Smooth muscle cell (in vitro differentiated cells): ENCODE measurements at regions not wholly inside any gene's neighbourhood (a gene's known extent, or its start where the extent isn't known, plus 50 kb on each side); places are given as distances from the start of the nearest gene placed in this dataset.

ENCODE experiments used
- DNase-seq: peaks from one replicate; lab custom pipeline; 2025; ENCODE audit not compliant: unreplicated experiment; lab: John Stamatoyannopoulos, UW
- H2AFZ ChIP-seq: fragments of 200-600 bp; sonication (generic); 2 replicates; pipeline ENCODE4 v1.6.0; 2016; ENCODE audit warnings: antibody characterized with exemption, low read depth, mild to moderate bottlenecking
- H3F3A ChIP-seq: fragments of 200-600 bp; sonication (generic); 2 replicates; pipeline ENCODE4 v1.6.0; 2017; ENCODE audit warnings: antibody characterized with exemption, low read depth
- H3K27ac ChIP-seq: fragments of 200-600 bp; sonication (generic); 2 replicates; pipeline ENCODE4 v1.5.1; 2016; ENCODE audit warnings: low read depth, mild to moderate bottlenecking
- H3K27me3 ChIP-seq: fragments of 200-600 bp; sonication (generic); 2 replicates; pipeline ENCODE4 v1.6.1; 2016; ENCODE audit warnings: low read depth, mild to moderate bottlenecking
- H3K36me3 ChIP-seq: fragments of 200-600 bp; sonication (generic); 2 replicates; pipeline ENCODE4 v1.5.1; 2016; ENCODE audit warnings: low read depth
- H3K4me1 ChIP-seq: fragments of 200-600 bp; sonication (generic); 2 replicates; pipeline ENCODE4 v1.5.1; 2016; ENCODE audit warnings: low read depth
- H3K4me2 ChIP-seq: fragments of 200-600 bp; sonication (generic); 2 replicates; pipeline ENCODE4 v1.6.0; 2016; ENCODE audit warnings: mild to moderate bottlenecking
- H3K4me3 ChIP-seq: fragments of 200-600 bp; sonication (generic); 2 replicates; pipeline ENCODE4 v1.5.1; 2016; ENCODE audit warnings: mild to moderate bottlenecking
- H3K79me2 ChIP-seq: fragments of 200-600 bp; sonication (generic); 2 replicates; pipeline ENCODE4 v1.6.0; 2016; ENCODE audit warnings: low read depth, mild to moderate bottlenecking
- H3K9ac ChIP-seq: fragments of 200-600 bp; sonication (generic); 2 replicates; pipeline ENCODE4 v1.6.0; 2016; ENCODE audit warnings: low read depth
- H3K9me3 ChIP-seq: fragments of 200-600 bp; sonication (generic); replicated peaks from 2 replicates; pipeline ENCODE4 v1.5.1; 2016; ENCODE audit warnings: low read depth
- H4K20me1 ChIP-seq: fragments of 200-600 bp; sonication (generic); 2 replicates; pipeline ENCODE4 v1.6.0; 2016; ENCODE audit warnings: low read depth
- WGBS: methylation state at CpG from one replicate; pipeline ENCODE4 v1.1.7; 2016; ENCODE audit warnings: low lambda C conversion rate; 5-methylcytosine and 5-hydroxymethylcytosine counted together
- TF ChIP-seq, protein P1 (sequence below): fragments of 200-600 bp; sonication (generic); IDR thresholded peaks from 2 replicates; pipeline ENCODE4 v1.5.1; 2017; ENCODE audit warnings: borderline replicate concordance, mild to moderate bottlenecking, antibody characterized with exemption; ENCODE audit not compliant: insufficient read depth, poor library complexity, severe bottlenecking

DNA sequence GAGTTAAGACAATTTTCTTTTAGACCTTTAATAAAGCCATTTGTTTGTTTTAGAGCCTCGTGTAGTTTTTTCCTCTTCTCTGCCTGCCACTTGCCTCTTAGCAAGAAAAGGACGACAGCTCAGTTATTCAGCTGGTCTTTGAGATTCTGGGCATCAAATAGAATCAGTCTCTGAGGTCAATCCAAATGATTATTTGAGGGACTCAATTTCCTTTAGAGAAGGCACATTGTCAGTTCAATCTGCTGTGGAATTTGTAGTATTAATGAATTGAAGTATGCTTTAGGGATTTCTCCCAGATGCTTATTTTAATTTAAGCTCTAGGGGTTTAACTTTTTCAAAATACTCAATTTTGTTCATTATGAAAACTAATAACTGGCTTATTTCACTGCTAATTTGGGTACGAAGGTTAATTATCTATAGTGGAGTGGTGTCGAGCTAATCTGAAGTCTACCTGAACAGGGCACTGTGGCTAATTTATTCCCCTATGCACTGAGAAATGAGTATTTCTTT, 841.2 kb upstream of the AUTS2 start:
- Histone ChIP-seq H3K4me1 (no peaks in the 10 kb centered on the region), H3K4me2 (no peak overlapping the region), H2AFZ (no peak overlapping the region), H3K27me3 (peaks cover 40% of the 10 kb centered on the region), H3K9me3 (no peaks in the 10 kb centered on the region), H4K20me1 (no peaks in the 10 kb centered on the region), H3K4me3 (no peak overlapping the region), H3K36me3 (no peaks in the 10 kb centered on the region), H3K9ac (no peak overlapping the region), H3K79me2 (no peaks in the 10 kb centered on the region), H3F3A (no peaks in the 10 kb centered on the region), H3K27ac (no peak overlapping the region)
- TF ChIP-seq, protein P1, sequence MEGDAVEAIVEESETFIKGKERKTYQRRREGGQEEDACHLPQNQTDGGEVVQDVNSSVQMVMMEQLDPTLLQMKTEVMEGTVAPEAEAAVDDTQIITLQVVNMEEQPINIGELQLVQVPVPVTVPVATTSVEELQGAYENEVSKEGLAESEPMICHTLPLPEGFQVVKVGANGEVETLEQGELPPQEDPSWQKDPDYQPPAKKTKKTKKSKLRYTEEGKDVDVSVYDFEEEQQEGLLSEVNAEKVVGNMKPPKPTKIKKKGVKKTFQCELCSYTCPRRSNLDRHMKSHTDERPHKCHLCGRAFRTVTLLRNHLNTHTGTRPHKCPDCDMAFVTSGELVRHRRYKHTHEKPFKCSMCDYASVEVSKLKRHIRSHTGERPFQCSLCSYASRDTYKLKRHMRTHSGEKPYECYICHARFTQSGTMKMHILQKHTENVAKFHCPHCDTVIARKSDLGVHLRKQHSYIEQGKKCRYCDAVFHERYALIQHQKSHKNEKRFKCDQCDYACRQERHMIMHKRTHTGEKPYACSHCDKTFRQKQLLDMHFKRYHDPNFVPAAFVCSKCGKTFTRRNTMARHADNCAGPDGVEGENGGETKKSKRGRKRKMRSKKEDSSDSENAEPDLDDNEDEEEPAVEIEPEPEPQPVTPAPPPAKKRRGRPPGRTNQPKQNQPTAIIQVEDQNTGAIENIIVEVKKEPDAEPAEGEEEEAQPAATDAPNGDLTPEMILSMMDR, result no peak
- no peak for DNase-seq
- WGBS, result 82% methylated on average over 4 of the region's 4 CpGs

DNA sequence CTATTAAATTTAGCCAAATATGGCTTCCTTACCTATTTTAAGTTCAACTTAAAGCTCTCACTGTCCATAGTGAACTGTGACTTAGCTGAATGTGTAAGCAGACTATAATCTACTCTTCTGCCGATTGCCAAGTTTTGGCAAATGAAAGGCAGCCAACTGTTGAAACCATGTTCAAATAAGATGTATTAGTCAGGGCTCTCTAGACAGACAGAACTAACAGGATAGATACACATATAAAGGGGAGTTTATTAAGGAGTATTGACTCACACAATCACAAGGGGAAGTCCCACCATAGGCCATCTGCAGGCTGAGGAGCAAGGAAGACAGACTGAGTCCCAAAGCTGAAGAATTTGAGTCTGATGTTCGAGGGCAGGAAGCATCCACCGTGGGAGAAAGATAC, 837.7 kb upstream of the AUTS2 start:
- Histone ChIP-seq H2AFZ (no peak overlapping the region), H3K4me3 (no peak overlapping the region), H4K20me1 (no peaks in the 10 kb centered on the region), H3K36me3 (no peaks in the 10 kb centered on the region), H3F3A (no peaks in the 10 kb centered on the region), H3K9ac (no peak overlapping the region), H3K27me3 (peaks cover 28% of the 10 kb centered on the region), H3K79me2 (no peaks in the 10 kb centered on the region), H3K4me2 (no peak overlapping the region), H3K4me1 (no peaks in the 10 kb centered on the region), H3K9me3 (peaks cover 2% of the 10 kb centered on the region), H3K27ac (no peak overlapping the region)
- TF ChIP-seq, protein P1, result no peak
- 89% methylated on average over 3 of the region's 3 CpGs for WGBS
- DNase-seq, result no peak

DNA sequence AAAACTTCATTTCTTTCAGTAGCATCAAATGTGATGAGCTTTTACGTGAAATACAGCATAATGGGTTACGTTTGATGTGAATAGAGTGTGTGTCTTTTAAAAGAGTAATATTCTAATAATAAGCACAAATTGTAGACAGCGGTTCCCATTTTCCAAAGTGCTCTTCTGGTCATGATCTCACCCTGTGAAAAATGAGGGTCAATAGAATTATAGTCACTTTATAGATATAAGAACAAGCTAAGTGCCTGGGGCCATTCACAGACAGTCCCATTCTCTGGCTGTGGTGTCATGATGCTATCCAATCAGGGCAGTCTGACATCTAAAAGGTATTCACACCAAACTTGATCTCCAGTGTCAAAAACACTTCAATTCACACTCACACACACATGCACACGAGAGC, 830.8 kb upstream of the AUTS2 start:
- H3K9me3 ChIP-seq, result peaks cover 2% of the 10 kb centered on the region
- H3K36me3 ChIP-seq, result no peaks in the 10 kb centered on the region
- no peak overlapping the region for H3K27ac ChIP-seq
- H4K20me1 ChIP-seq, result no peaks in the 10 kb centered on the region
- no peak overlapping the region for H3K9ac ChIP-seq
- peaks cover 17% of the 10 kb centered on the region for H3K27me3 ChIP-seq
- no peak overlapping the region for H2AFZ ChIP-seq
- WGBS, result 84% methylated on average over 4 of the region's 4 CpGs
- TF ChIP-seq, protein P1, result no peak
- no peaks in the 10 kb centered on the region for H3K4me1 ChIP-seq
- no peak overlapping the region for H3K4me3 ChIP-seq
- no peak overlapping the region for H3K4me2 ChIP-seq
- DNase-seq, result no peak
- H3F3A ChIP-seq, result no peaks in the 10 kb centered on the region
- no peaks in the 10 kb centered on the region for H3K79me2 ChIP-seq

DNA sequence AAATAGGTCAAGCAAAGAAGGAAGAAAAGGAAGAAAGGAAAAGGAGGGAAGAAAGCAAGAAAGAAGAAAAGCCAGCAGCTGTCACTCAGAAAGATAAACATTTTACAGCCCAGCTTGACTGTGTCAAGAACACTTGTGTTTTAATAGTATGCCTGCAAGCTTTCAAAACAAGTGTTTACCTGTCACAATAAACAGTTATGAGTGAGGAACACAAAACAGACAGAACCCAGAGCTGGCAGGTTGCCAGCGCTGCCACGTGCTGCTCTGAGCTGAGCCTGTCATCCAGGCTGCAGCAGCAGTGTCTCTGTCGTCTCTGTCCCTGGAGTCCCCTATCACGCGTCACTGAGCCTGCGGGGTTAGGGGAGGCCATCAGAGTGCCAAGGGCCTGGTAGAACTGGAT, 827.6 kb upstream of the AUTS2 start:
- no peak overlapping the region for H2AFZ ChIP-seq
- no peak overlapping the region for H3K4me2 ChIP-seq
- H3K4me1 ChIP-seq, result no peaks in the 10 kb centered on the region
- no peak overlapping the region for H3K4me3 ChIP-seq
- H4K20me1 ChIP-seq, result no peaks in the 10 kb centered on the region
- H3F3A ChIP-seq, result no peaks in the 10 kb centered on the region
- H3K79me2 ChIP-seq, result no peaks in the 10 kb centered on the region
- H3K36me3 ChIP-seq, result no peaks in the 10 kb centered on the region
- WGBS, result 12% methylated on average over 6 of the region's 6 CpGs
- H3K9ac ChIP-seq, result no peak overlapping the region
- peak; percentile 1 for DNase-seq
- H3K27ac ChIP-seq, result no peak overlapping the region
- TF ChIP-seq, protein P1, result no peak
- peaks cover 22% of the 10 kb centered on the region for H3K27me3 ChIP-seq
- H3K9me3 ChIP-seq, result no peaks in the 10 kb centered on the region
